ENCODE measurements at regions not wholly inside any gene's neighbourhood (a gene's known extent, or its start where the extent isn't known, plus 50 kb on each side); places are given as distances from the start of the nearest gene placed in this dataset.

GRCh38 chr10:90621577-90621976, 236.3 kb downstream of the HTR7 start:
- peak; percentile 32 for DNase-seq (ENCODE audit: insufficient read length, low spot score, missing footprints)
- no peaks in the 10 kb centered on the region for H3K79me2 ChIP-seq (ENCODE audit: insufficient read depth, low read length)
- no peak overlapping the region for H2AFZ ChIP-seq (ENCODE audit: low read length)
- peaks cover 11% of the 10 kb centered on the region for H3K27me3 ChIP-seq (ENCODE audit: insufficient read depth, low read length)
- H4K20me1 ChIP-seq (ENCODE audit: insufficient read depth, low read length): no peaks in the 10 kb centered on the region
- no peaks in the 10 kb centered on the region for H3K4me1 ChIP-seq (ENCODE audit: insufficient read depth, low read length)
- no peaks in the 10 kb centered on the region for H3K9me3 ChIP-seq (ENCODE audit: low read depth, low read length)
- no peaks in the 10 kb centered on the region for H3K36me3 ChIP-seq (ENCODE audit: insufficient read depth, low read length)
- H3K4me3 ChIP-seq (ENCODE audit: insufficient read depth, low read length): no peak overlapping the region
- H3K4me2 ChIP-seq (ENCODE audit: insufficient read depth, low read length): no peak overlapping the region
- no peak overlapping the region for H3K27ac ChIP-seq (ENCODE audit: low read depth, low read length)
- TF ChIP-seq CTCF (IDR thresholded peaks at IDR 0.05; ENCODE audit: extremely low read depth, low read depth, low read length): no peak

DNA sequence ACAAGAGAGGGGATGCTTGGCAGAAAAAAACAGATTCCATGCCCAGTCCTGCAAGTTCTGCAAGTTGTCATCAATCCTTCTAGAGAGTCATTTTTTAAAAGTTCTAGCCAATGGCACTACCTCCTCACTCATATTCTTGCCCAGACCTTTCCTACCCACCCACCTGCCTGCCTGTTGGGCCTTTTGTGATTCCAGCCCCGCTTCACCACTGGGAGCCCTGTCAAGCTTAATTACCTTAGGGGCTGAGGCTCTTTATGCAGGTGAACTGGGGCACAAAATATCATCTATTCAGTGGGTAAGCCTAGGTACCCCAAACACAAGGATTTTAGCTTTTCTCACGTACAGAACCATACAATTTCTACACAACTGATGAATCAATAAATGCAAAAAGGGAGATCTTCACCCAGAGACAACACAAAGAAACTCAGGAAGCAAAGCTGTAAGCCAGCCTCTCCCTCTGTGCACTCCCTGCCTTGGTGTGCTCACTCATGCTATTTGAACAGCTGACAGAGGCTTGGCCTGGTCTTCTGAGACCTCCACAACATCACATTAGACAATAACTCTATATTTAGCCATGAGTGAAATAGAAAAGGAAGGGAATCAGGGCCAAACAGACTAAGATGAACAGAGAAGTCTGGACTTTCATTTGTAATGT, 222.6 kb downstream of the HTR7 start:
- Histone ChIP-seq H4K20me1 (ENCODE audit: insufficient read depth, low read length) (no peaks in the 10 kb centered on the region), H3K4me3 (ENCODE audit: insufficient read depth, low read length) (no peak overlapping the region), H3K4me2 (ENCODE audit: insufficient read depth, low read length) (no peak overlapping the region), H3K36me3 (ENCODE audit: insufficient read depth, low read length) (no peaks in the 10 kb centered on the region), H3K4me1 (ENCODE audit: insufficient read depth, low read length) (no peaks in the 10 kb centered on the region), H3K27ac (ENCODE audit: low read depth, low read length) (no peak overlapping the region), H3K9me3 (ENCODE audit: low read depth, low read length) (no peaks in the 10 kb centered on the region), H2AFZ (ENCODE audit: low read length) (no peak overlapping the region), H3K79me2 (ENCODE audit: insufficient read depth, low read length) (no peaks in the 10 kb centered on the region), H3K27me3 (ENCODE audit: insufficient read depth, low read length) (peaks cover 3% of the 10 kb centered on the region)
- no peak for TF ChIP-seq CTCF (IDR thresholded peaks at IDR 0.05; ENCODE audit: extremely low read depth, low read depth, low read length)
- no peak for DNase-seq (ENCODE audit: insufficient read length, low spot score, missing footprints)

DNA sequence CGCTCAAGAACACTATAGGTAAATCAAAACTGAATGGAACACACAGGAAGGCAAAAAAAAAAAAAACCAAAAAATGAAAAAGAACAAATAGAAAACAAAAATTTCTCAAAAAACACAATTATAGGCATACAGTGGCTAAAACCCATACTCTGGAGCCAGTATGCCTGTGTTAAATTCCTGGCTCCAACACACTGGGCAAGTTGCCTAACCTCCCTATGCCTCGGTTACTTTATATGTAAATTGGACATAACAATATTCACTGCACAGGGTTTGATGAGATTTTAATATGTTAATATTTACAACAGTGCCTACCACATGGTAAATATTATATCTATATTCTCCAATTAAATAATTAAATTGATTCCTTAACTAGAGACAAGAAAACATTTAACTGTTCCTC, 217.1 kb downstream of the HTR7 start:
- Histone ChIP-seq H3K4me3 (ENCODE audit: insufficient read depth, low read length) (no peak overlapping the region), H3K27ac (ENCODE audit: low read depth, low read length) (no peak overlapping the region), H2AFZ (ENCODE audit: low read length) (no peak overlapping the region), H3K4me2 (ENCODE audit: insufficient read depth, low read length) (no peak overlapping the region), H3K9me3 (ENCODE audit: low read depth, low read length) (no peaks in the 10 kb centered on the region), H3K4me1 (ENCODE audit: insufficient read depth, low read length) (peaks cover 13% of the 10 kb centered on the region), H3K36me3 (ENCODE audit: insufficient read depth, low read length) (no peaks in the 10 kb centered on the region), H3K27me3 (ENCODE audit: insufficient read depth, low read length) (no peaks in the 10 kb centered on the region), H3K79me2 (ENCODE audit: insufficient read depth, low read length) (no peaks in the 10 kb centered on the region), H4K20me1 (ENCODE audit: insufficient read depth, low read length) (no peaks in the 10 kb centered on the region)
- no peak for DNase-seq (ENCODE audit: insufficient read length, low spot score, missing footprints)
- TF ChIP-seq CTCF (IDR thresholded peaks at IDR 0.05; ENCODE audit: extremely low read depth, low read depth, low read length): no peak

GRCh38 chr10:90641731-90642130, 216.1 kb downstream of the HTR7 start:
- Histone ChIP-seq H2AFZ (ENCODE audit: low read length) (no peak overlapping the region), H3K9me3 (ENCODE audit: low read depth, low read length) (no peaks in the 10 kb centered on the region), H3K27ac (ENCODE audit: low read depth, low read length) (no peak overlapping the region), H3K4me1 (ENCODE audit: insufficient read depth, low read length) (peaks cover 13% of the 10 kb centered on the region), H3K4me2 (ENCODE audit: insufficient read depth, low read length) (peak overlapping the region; percentile 40), H3K4me3 (ENCODE audit: insufficient read depth, low read length) (no peak overlapping the region), H3K27me3 (ENCODE audit: insufficient read depth, low read length) (no peaks in the 10 kb centered on the region), H3K79me2 (ENCODE audit: insufficient read depth, low read length) (no peaks in the 10 kb centered on the region), H3K36me3 (ENCODE audit: insufficient read depth, low read length) (no peaks in the 10 kb centered on the region), H4K20me1 (ENCODE audit: insufficient read depth, low read length) (no peaks in the 10 kb centered on the region)
- DNase-seq (ENCODE audit: insufficient read length, low spot score, missing footprints): no peak
- no peak for TF ChIP-seq CTCF (IDR thresholded peaks at IDR 0.05; ENCODE audit: extremely low read depth, low read depth, low read length)
